ENCODE measurements at regions not wholly inside any gene's neighbourhood (a gene's known extent, or its start where the extent isn't known, plus 50 kb on each side); places are given as distances from the start of the nearest gene placed in this dataset.

GRCh38 chr4:4666693-4667621 lies 125.1 kb upstream of the STX18 start:
- Histone ChIP-seq H3K9ac (no peak overlapping the region), H2AFZ (ENCODE audit: low read depth) (no peak overlapping the region), H3K79me2 (ENCODE audit: insufficient read depth, low read depth) (no peaks in the 10 kb centered on the region), H3K27ac (no peak overlapping the region), H4K20me1 (ENCODE audit: insufficient read depth) (no peaks in the 10 kb centered on the region), H3K4me2 (no peak overlapping the region), H3K4me3 (IDR thresholded peaks at IDR 0.05; ENCODE audit: insufficient read depth, low read depth, low read length) (no peak overlapping the region), H3K27me3 (ENCODE audit: insufficient read depth, low read depth) (no peaks in the 10 kb centered on the region), H3K36me3 (ENCODE audit: insufficient read depth) (no peaks in the 10 kb centered on the region), H3K4me1 (ENCODE audit: low read depth, poor library complexity, severe bottlenecking) (no peaks in the 10 kb centered on the region)
- TF ChIP-seq CTCF (conservative IDR thresholded peaks at IDR 0.05; ENCODE audit: low read depth, low read length), result no peak

- H3K4me1 ChIP-seq (ENCODE audit: low read depth, poor library complexity, severe bottlenecking), result no peaks in the 10 kb centered on the region
- no peaks in the 10 kb centered on the region for H4K20me1 ChIP-seq (ENCODE audit: insufficient read depth)
- no peak for TF ChIP-seq CTCF (conservative IDR thresholded peaks at IDR 0.05; ENCODE audit: low read depth, low read length)
- H3K27ac ChIP-seq, result no peak overlapping the region
- no peaks in the 10 kb centered on the region for H3K36me3 ChIP-seq (ENCODE audit: insufficient read depth)
- H3K4me3 ChIP-seq (IDR thresholded peaks at IDR 0.05; ENCODE audit: insufficient read depth, low read depth, low read length), result no peak overlapping the region
- no peak overlapping the region for H3K4me2 ChIP-seq
- H2AFZ ChIP-seq (ENCODE audit: low read depth), result no peak overlapping the region
- no peaks in the 10 kb centered on the region for H3K79me2 ChIP-seq (ENCODE audit: insufficient read depth, low read depth)
- H3K27me3 ChIP-seq (ENCODE audit: insufficient read depth, low read depth), result no peaks in the 10 kb centered on the region
- no peak overlapping the region for H3K9ac ChIP-seq
Observed at GRCh38 chr4:4666187-4666586, 124.3 kb upstream of the STX18 start.

- H3K27ac ChIP-seq, result no peak overlapping the region
Observed at GRCh38 chr4:4664234-4664633, 122.4 kb upstream of the STX18 start.

GRCh38 chr4:4663028-4663427 lies 121.2 kb upstream of the STX18 start:
- Histone ChIP-seq H4K20me1 (ENCODE audit: insufficient read depth) (no peaks in the 10 kb centered on the region), H3K36me3 (ENCODE audit: insufficient read depth) (no peaks in the 10 kb centered on the region), H3K79me2 (ENCODE audit: insufficient read depth, low read depth) (no peaks in the 10 kb centered on the region), H3K4me2 (no peak overlapping the region), H3K9ac (no peak overlapping the region), H2AFZ (ENCODE audit: low read depth) (no peak overlapping the region), H3K4me1 (ENCODE audit: low read depth, poor library complexity, severe bottlenecking) (no peaks in the 10 kb centered on the region), H3K27ac (no peak overlapping the region), H3K27me3 (ENCODE audit: insufficient read depth, low read depth) (no peaks in the 10 kb centered on the region), H3K4me3 (IDR thresholded peaks at IDR 0.05; ENCODE audit: insufficient read depth, low read depth, low read length) (no peak overlapping the region)
- no peak for TF ChIP-seq CTCF (conservative IDR thresholded peaks at IDR 0.05; ENCODE audit: low read depth, low read length)

More at GRCh38 chr4:4664234-4664633, 122.4 kb upstream of the STX18 start:
- Histone ChIP-seq H3K4me2 (no peak overlapping the region), H3K4me1 (ENCODE audit: low read depth, poor library complexity, severe bottlenecking) (no peaks in the 10 kb centered on the region), H4K20me1 (ENCODE audit: insufficient read depth) (no peaks in the 10 kb centered on the region), H3K36me3 (ENCODE audit: insufficient read depth) (no peaks in the 10 kb centered on the region), H3K27me3 (ENCODE audit: insufficient read depth, low read depth) (no peaks in the 10 kb centered on the region), H3K4me3 (IDR thresholded peaks at IDR 0.05; ENCODE audit: insufficient read depth, low read depth, low read length) (no peak overlapping the region), H3K9ac (no peak overlapping the region), H3K79me2 (ENCODE audit: insufficient read depth, low read depth) (no peaks in the 10 kb centered on the region), H2AFZ (ENCODE audit: low read depth) (no peak overlapping the region)
- TF ChIP-seq CTCF (conservative IDR thresholded peaks at IDR 0.05; ENCODE audit: low read depth, low read length), result no peak
